Kidney epithelial cell (primary cell): ENCODE measurements at regions not wholly inside any gene's neighbourhood (a gene's known extent, or its start where the extent isn't known, plus 50 kb on each side); places are given as distances from the start of the nearest gene placed in this dataset.
A peak's percentile ranks its signal among the peaks of the same experiment; 100 is the strongest.

Source experiments
- DNase-seq: peaks from one replicate; pipeline ENCODE4 v3.0.0-alpha.2; 2010; ENCODE audit warnings: low read depth
- H3K27me3 ChIP-seq: 2 replicates; pipeline ENCODE4 v1.6.0; 2011; ENCODE audit warnings: low read length; ENCODE audit not compliant: control insufficient read depth, insufficient read depth
- H3K36me3 ChIP-seq: 2 replicates; pipeline ENCODE4 v1.5.1; 2011; ENCODE audit warnings: low read length; ENCODE audit not compliant: control insufficient read depth, insufficient read depth
- H3K4me3 ChIP-seq: 2 replicates; pipeline ENCODE4 v1.5.1; 2011; ENCODE audit warnings: low read depth, mild to moderate bottlenecking, control low read depth, low read length
- TF ChIP-seq, protein P1 (sequence below): IDR thresholded peaks from 2 replicates; pipeline ENCODE4 v1.5.1; 2011; ENCODE audit warnings: mild to moderate bottlenecking, moderate library complexity, low read length, control low read depth, inconsistent platforms; ENCODE audit not compliant: insufficient read depth, poor library complexity, severe bottlenecking

- no peaks in the 10 kb centered on the region for H3K36me3 ChIP-seq
- DNase-seq: peak; percentile 56
- TF ChIP-seq, protein P1, sequence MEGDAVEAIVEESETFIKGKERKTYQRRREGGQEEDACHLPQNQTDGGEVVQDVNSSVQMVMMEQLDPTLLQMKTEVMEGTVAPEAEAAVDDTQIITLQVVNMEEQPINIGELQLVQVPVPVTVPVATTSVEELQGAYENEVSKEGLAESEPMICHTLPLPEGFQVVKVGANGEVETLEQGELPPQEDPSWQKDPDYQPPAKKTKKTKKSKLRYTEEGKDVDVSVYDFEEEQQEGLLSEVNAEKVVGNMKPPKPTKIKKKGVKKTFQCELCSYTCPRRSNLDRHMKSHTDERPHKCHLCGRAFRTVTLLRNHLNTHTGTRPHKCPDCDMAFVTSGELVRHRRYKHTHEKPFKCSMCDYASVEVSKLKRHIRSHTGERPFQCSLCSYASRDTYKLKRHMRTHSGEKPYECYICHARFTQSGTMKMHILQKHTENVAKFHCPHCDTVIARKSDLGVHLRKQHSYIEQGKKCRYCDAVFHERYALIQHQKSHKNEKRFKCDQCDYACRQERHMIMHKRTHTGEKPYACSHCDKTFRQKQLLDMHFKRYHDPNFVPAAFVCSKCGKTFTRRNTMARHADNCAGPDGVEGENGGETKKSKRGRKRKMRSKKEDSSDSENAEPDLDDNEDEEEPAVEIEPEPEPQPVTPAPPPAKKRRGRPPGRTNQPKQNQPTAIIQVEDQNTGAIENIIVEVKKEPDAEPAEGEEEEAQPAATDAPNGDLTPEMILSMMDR: no peak
- H3K27me3 ChIP-seq: no peaks in the 10 kb centered on the region
- no peak overlapping the region for H3K4me3 ChIP-seq
Observed at GRCh38 chr9:115276621-115277020, 158.7 kb upstream of the TNC start.

- H3K36me3 ChIP-seq: no peaks in the 10 kb centered on the region
- TF ChIP-seq, protein P1: no peak
- H3K4me3 ChIP-seq: no peak overlapping the region
- H3K27me3 ChIP-seq: no peaks in the 10 kb centered on the region
- no peak for DNase-seq
Observed at GRCh38 chr9:115277301-115277700, 159.3 kb upstream of the TNC start.

DNA sequence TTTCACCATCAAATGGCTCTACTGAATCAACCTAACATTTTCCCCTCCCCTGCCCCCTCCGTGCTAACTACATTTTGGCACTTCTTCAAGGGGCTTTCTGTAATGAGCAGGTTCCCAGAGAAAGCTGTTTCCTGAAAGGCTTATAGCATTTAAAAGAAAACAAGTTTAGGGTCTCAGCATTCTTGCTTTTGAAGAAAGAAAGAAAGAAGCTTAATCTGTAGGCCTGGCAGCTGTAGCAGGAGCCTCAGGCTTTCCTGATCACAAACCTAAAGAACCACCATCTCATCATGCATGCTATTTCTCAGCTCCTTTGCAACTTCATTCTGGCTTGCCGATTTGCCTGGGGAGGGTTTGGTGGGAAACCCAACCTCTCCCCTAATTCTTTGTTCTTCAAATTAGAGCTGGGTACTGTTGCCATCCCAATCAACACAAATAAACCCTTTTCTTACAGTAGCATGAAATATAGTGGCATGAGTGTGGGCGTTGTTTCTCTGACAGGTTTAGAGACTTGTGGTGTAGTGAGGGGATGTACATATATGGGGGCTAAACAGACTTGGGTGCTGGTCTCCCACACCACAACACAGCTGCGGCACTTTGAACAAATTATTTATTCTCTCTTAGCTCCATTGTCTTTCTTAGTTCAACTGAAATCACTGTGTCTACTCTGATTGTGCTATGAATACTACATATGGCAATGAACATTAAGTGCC lies 160.5 kb upstream of the TNC start:
- Histone ChIP-seq H3K4me3 (no peak overlapping the region), H3K36me3 (no peaks in the 10 kb centered on the region), H3K27me3 (no peaks in the 10 kb centered on the region)
- TF ChIP-seq, protein P1: no peak
- DNase-seq: no peak

DNA sequence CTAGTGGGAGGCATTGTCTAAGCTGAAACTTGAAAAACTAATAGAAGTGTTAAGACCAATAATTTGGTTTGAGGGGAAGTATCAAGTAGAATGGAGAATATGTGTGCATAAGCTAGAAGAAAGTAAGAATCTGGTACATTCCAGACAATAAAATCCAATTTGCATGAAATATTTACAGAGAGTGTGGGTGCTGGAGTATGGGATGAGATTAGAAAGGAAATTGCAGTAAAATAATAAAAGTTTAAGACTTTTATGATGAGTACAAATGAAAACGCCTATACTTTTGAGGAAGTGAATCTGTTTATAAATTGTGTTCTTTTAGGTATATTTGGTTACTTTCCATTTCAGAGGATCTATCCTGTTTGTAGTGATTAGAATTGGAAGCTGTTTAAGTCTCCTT lies 165.4 kb upstream of the TNC start:
- Histone ChIP-seq H3K27me3 (no peaks in the 10 kb centered on the region), H3K4me3 (no peak overlapping the region), H3K36me3 (no peaks in the 10 kb centered on the region)
- TF ChIP-seq, protein P1: no peak
- DNase-seq: no peak

GRCh38 chr9:115285836-115286235 lies 167.9 kb upstream of the TNC start:
- Histone ChIP-seq H3K4me3 (no peak overlapping the region), H3K36me3 (no peaks in the 10 kb centered on the region), H3K27me3 (no peaks in the 10 kb centered on the region)
- TF ChIP-seq, protein P1: no peak
- no peak for DNase-seq

- Histone ChIP-seq H3K36me3 (no peaks in the 10 kb centered on the region), H3K27me3 (no peaks in the 10 kb centered on the region), H3K4me3 (no peak overlapping the region)
- no peak for DNase-seq
- TF ChIP-seq, protein P1: no peak
Observed at GRCh38 chr9:115286411-115286810, 168.5 kb upstream of the TNC start.
